ENCODE measurements at regions not wholly inside any gene's neighbourhood (a gene's known extent, or its start where the extent isn't known, plus 50 kb on each side); places are given as distances from the start of the nearest gene placed in this dataset.
"Not testable (repeated sequence)": the region's sequence is repeated elsewhere in the genome, so short reads cannot be mapped to it uniquely, and the experiment has no call there.

DNA sequence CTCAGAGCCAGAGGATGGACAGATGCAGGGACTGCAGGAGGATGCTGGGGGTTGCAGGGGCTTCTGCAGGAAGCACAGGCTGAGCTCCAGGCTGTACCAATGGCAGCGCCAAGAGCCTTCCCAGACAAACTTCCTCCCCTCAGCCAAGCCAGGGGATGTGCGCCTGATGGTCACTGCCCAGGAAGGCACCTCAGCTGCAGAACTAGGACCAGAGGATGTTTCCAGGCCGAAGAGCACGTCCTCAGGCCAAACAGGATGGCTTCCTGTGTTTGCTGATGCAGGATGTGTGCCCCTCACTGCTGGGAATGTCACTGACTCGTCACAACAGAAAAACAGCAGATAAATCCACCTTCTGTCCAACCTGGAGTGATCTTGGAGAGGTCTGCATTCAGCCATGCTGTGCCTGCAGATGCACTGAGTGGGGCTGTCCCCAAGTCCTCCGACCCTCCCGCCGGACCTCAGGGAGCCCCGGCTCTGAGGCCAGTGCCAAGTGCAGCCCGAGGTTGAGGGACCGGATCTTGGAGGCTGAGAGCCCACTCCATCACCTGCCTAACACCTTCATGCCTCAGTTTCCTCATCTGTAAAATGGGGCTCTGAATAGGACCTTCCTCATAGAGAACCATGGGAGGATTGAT lies 152.5 kb upstream of the CHST15 start:
- intact Hi-C loops (cut with micrococcal nuclease), result no loop called here

DNA sequence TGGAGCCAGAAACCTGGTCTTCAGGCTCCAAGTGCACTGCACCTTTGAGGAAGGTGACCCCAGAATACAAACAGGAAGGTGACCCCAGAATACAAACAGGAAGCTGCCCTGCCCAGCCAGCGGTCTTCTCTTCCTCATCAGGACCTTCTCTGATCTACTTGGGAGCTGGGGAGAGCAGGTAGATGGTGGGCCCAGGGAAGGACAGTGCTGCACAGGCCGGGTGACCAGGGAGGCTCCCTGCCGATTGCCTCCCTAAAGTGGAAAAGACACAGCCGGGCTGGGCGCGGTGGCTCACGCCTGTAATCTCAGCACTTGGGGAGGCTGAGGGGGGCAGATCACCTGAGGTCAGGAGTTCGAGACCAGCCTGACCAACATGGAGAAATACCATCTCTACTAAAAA lies 151.8 kb upstream of the CHST15 start:
- intact Hi-C loops (cut with micrococcal nuclease), result no loop called here

DNA sequence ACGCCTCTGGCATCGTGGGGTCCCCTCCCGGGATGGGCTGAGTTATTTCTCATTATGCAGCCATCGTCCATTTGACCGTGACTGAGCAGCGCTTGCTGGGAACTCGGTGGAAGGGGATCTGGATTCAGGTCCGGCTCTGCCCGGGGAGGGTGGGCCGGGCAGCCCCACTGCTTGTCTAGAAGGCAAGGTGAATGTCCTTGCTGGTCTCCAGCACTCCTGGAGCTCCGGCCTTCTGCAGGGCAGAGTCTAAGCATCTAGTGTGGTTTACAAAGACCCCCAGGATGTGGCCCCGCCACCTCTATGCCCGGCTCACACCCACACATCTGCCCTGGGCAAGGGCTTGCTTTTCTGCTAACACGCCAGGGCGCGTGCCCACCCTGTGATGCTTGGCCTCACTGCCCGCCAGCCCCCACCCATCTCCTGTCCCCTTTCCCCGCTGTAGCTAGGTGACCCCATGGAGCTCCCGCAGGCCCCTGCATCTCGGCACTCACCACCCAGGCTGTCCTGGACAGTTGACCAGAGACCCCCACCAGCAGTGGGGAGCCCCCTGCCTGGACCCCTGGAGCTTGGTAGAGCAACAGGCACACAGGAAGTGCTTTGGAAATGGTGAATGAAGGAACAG lies 151.0 kb upstream of the CHST15 start:
- intact Hi-C loops (cut with micrococcal nuclease), result no loop called here

DNA sequence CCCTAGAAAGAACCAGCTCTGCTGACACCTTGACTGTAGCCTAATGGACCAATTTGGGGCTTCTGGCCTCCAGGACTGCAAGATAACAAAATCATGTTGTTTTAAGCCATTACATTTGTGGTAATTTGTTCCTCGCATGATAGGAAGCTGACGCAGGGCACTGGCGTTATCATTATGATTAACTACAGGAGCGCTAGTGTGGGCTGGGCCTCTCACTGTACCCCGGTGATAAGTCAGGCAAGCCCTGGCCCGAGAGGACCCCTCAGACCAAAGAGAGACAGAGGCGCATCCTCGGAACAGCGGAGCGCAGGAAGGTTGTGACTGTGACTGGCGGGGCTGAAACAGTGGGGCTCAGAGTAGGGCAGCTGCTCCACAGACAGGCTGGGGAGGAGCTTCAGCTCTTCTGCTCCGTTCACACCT lies 150.3 kb upstream of the CHST15 start:
- intact Hi-C loops (cut with micrococcal nuclease), result no loop called here

DNA sequence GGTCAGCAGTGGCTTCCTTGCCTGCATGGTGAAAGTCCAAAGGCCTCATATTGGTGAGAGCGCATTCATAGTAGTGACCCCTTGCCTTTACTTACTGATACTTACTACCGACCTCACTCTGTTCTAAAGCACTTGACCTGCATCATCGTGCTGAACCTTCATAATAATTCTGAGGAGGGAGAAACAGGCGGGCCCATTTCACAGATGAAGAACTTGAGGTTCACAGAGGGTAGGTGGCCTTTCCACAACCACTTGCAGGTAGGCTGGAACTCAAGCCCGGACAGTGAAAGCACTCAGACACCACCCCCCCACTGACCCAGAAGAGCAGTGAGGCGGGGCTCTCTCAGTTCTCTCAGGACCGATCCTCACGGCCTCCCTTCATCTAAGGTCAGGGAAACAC lies 149.4 kb upstream of the CHST15 start:
- intact Hi-C loops (cut with micrococcal nuclease), result no loop called here

DNA sequence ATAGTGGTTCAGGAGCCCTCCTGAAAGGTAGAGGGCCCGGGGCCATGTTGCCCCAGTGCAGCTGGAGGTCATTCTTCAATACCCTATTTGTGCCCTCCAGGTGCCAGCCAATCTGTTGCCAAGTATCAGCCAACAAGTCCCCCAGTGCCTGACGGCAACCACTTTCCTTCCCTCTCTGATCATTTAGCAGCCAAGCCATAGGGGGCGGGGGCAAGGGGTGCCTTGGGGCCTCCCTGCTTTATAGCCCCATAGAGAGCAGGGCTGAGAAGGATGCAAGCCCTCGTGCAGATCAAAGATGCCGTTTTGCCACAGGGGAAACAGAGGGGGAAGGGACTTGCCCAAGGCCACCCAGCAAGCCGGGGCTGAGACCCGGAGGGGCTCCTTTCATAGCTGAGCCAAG lies 149.0 kb upstream of the CHST15 start:
- intact Hi-C loops (cut with micrococcal nuclease), result no loop called here

DNA sequence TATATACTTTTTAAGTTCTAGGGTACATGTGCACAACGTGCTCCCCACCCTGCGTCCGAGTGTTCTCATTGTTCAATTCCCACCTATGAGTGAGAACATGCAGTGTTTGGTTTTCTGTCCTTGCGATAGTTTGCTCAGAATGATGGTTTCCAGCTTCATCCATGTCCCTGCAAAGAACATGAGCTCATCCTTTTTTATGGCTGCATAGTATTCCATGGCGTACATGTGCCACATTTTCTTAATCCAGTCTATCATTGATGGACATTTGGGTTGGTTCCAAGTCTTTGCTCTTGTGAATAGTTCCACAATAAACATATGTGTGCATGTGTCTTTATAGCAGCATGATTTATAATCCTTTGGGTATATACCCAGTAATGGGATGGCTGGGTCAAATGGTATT lies 148.1 kb upstream of the CHST15 start:
- intact Hi-C loops (cut with micrococcal nuclease), result not testable (repeated sequence)

DNA sequence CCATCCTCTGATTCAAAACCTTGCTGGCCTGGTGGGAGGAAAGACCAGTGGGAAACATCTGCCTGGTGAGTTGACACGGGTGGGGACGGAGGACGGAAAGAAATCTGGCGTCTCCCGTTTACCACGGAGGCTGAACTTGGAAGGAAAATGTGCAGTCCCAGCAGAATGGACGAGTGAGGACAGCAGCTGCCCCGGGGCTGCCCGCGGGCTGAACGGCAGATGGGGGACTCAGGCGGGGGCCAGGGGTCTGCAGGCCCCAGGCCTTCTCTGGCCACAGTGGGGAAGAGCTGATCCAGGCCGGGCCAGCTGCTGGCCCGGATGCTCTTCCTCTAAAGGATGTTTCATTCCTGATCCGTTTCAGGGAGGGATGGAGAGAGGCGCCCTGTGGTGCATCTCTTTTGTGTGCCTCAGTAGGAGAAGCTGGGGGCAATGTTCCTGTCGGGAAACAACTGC lies 147.5 kb upstream of the CHST15 start:
- intact Hi-C loops (cut with micrococcal nuclease), result no loop called here

DNA sequence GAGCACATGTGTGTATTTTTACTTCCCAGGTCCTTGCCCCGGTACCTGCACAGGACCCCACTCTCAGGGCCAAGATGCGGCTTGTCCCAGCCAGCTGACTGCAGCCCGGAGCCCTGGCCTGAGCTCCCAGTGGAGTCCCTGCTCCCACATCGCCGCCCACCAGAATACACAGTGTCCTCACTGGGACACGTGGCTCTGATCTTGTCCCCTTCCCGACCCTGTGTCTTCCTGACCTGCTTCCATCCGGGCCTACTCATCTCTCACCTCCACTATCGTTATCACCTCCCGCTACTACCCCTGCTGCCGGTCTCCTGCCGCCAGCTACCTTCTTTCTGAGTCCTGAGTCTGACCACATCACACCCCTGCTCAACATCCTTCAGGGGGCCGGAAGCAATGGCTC lies 146.3 kb upstream of the CHST15 start:
- intact Hi-C loops (cut with micrococcal nuclease), result loop anchor here (10.0 kb wide), 1 partner anchor 1865 kb away; the partner anchor contains the start of gene PLEKHA1

DNA sequence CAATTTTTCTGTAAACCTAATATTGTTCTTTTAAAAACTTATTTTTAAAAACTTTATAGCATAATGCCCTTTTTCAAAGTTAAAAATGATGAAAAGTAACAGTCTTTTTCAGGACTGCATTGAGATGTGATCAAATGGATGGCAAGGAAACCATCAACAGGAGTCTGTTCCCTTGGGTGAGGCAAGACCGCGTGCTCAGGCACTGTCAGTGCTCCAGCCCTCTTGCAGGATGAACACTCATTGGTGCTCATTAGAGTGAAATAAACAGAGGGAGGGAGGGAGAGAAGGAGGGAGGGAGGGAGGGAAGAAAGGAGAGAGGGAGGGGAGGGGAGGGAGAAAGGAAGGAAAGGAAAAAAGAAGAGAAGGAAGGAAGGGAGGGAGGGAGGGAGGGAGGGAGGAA lies 145.7 kb upstream of the CHST15 start:
- intact Hi-C loops (cut with micrococcal nuclease), result loop anchor here (10.0 kb wide), 1 partner anchor 1864 kb away; the partner anchor contains the start of gene PLEKHA1

DNA sequence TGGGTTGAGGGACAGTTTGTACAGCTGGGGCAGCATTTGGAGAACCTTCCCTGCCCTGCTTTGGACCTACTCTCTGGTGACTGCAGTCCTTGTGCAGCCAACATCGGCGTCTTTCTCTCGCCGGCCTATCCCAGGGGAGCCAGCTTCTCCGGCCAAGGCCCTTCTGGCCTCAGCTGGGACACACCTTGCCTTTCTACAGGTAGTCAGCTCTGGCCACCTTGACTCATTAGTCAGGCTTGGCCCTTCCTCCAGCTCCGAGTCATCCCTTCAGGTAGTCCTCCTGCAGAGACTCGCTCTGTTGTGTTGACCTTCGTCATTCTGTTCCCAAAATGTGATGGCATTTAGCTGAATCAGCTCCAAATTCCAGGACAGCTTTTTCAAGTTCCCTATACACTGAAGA lies 145.0 kb upstream of the CHST15 start:
- intact Hi-C loops (cut with micrococcal nuclease), result loop anchor here (10.0 kb wide), 1 partner anchor 1864 kb away; the partner anchor contains the start of gene PLEKHA1

DNA sequence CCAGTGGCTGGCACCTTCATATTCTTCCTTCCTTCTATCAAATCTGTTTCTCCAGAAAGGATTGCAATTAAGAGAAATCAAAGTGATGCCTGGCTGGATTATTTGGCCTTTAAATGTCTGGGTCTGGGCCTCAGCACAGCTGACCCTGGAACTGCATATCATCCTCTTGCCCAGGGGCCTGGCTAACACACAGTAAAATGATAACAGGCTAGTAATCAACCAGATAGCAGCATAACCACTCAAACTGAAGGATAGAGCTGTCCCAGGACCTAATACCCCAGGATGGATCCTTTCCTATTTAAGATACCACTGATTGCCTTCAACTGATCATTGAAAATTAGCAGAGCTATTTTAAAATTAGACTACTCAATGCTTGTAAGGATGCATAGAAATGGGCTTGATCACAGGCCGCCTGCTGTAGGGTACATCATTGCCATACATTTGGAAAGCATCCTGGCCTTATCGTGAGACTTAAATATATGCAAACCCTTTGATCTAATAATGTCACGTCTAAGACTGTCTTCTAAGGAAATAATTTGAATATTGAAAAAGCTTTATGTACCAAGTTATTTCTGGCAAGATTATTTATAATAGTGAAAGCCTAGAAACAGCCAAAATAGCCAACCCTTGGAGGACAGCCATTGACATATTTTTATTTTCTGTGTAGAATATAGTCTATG lies 144.0 kb upstream of the CHST15 start:
- intact Hi-C loops (cut with micrococcal nuclease), result loop anchor here (10.0 kb wide), 1 partner anchor 1863 kb away; the partner anchor contains the start of gene PLEKHA1

DNA sequence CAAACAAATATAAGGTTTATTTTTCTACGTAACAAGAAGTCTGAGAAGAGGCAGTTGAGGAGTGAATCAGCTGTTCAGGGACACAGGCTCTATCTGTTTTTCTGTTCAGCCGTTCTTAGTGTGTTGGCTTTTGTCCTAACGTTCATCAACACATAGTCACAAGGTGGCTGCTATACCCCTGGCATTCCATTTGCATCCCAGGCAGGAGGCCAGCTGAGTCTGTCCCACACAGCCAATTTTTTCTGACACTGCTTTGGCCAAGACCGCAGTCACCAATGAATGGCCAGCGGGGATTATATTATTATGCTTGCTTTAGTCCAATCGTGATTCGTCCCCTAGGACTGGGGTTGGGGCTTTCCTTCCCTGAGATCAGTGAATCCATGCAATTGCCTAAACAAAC lies 143.4 kb upstream of the CHST15 start:
- intact Hi-C loops (cut with micrococcal nuclease), result loop anchor here (10.0 kb wide), 1 partner anchor 1862 kb away; the partner anchor contains the start of gene PLEKHA1

DNA sequence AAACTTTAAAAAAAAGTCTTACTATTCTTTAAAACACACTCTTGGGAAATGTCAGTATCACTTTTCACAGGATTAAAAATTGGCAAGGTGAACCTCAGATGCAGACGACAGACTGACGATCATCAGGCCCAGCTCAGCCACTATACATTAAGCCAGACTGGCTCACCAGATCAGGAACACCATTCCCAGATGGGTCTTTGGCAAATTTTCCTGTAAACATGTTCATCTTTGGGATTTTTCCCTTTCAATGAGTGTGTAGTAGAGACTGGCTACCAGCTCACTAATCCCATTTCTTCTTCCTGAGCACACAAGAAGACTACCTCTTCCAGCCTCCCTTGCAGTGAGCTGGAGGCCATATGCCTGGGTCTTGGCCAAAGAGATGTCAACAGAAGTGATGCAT lies 142.7 kb upstream of the CHST15 start:
- intact Hi-C loops (cut with micrococcal nuclease), result loop anchor here (10.0 kb wide), 1 partner anchor 1861 kb away; the partner anchor contains the start of gene PLEKHA1

DNA sequence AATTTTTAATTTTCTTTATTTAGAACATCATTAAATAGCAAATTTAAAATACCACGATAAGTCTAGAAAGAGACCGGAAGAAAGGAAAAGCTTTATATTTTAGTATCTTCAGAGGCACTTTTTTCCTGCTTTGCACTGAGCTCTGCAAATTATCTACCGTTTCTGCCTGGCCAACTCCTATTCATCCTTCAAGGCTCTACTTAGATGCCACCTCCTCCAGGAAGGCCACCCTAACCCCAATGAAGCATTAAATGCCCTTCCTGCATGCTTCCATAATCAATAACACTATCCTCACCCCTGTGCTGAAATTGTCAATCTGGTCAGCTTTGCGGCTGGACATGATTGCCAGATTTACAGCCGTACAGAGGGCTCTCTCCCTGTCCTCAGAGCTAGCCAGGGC lies 141.8 kb upstream of the CHST15 start:
- intact Hi-C loops (cut with micrococcal nuclease), result loop anchor here (10.0 kb wide), 1 partner anchor 1860 kb away; the partner anchor contains the start of gene PLEKHA1

DNA sequence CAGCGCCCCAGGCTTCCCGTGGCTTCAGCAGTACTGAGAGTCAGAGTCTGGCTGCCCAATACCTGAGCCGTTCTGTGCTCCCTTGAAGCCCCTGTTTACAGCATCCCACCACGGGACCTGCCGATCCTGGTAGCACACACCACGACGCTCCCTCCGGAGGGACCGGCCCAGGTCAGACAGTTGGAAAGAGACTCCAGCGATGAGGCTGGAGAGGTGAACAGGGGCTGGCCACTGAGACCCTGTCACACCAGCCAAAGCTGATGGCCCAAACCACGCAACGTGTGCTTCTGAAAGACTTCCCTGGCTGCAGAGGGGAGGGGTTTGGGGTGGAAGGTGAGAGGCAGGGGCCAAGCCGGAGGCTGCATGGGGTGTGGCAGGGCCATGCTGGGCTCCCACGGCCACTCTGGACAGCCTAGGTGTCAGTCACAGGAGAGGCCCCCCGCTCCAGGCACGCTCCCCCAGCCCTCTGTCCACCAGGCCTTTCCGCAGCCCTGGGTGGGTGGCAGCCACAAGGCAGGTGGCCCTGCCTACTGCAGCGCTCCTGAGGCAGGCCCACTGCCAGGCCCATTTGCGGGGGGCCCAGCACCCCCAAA lies 140.2 kb upstream of the CHST15 start:
- intact Hi-C loops (cut with micrococcal nuclease), result loop anchor here (1.0 to 10.0 kb wide), 6 partner anchors 8 to 1859 kb away; partner anchors contain the start of genes BUB3, LHPP and PLEKHA1

DNA sequence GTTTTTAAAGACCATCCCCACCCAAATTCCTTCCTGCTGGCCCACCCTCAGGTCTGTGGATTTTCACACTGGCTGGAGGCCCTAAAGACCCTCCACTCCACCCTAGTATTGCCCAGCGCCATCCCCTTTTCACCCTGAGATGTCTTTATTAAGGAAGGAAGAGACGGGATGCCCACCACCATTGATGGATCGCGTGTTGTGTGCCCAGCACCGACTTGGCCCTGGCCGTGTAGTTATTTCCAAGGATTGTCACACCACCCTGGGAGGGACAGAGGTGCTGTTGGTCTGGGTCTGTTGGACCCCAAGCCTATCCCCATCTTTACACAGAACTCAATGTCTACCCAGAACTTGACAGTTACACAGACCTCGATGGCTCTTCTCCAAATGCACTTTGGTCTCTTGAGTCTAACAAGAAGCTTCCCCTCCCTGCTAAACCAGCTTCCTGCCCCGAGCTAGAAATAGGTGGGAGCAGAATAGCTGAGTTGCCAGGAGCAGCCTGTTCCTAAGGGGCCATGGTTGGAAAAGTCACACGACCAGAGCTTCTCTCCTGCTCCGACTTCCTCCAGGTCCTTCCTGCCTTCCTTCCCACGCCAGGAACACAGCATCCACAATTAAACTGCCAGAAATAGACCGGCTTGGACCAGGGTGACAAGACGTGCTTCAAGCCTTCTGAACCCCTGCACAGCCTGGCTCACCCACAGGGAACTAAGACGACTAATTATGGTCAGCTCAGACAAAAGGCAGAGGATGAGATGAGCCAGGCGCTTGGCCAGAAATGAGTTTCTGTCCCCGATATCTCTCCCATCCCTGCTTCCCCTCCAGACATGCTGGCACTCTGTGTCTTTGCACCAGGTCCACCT lies 139.5 kb upstream of the CHST15 start:
- intact Hi-C loops (cut with micrococcal nuclease), result loop anchor here (1.0 to 10.0 kb wide), 6 partner anchors 8 to 1858 kb away; partner anchors contain the start of genes BUB3, LHPP and PLEKHA1

DNA sequence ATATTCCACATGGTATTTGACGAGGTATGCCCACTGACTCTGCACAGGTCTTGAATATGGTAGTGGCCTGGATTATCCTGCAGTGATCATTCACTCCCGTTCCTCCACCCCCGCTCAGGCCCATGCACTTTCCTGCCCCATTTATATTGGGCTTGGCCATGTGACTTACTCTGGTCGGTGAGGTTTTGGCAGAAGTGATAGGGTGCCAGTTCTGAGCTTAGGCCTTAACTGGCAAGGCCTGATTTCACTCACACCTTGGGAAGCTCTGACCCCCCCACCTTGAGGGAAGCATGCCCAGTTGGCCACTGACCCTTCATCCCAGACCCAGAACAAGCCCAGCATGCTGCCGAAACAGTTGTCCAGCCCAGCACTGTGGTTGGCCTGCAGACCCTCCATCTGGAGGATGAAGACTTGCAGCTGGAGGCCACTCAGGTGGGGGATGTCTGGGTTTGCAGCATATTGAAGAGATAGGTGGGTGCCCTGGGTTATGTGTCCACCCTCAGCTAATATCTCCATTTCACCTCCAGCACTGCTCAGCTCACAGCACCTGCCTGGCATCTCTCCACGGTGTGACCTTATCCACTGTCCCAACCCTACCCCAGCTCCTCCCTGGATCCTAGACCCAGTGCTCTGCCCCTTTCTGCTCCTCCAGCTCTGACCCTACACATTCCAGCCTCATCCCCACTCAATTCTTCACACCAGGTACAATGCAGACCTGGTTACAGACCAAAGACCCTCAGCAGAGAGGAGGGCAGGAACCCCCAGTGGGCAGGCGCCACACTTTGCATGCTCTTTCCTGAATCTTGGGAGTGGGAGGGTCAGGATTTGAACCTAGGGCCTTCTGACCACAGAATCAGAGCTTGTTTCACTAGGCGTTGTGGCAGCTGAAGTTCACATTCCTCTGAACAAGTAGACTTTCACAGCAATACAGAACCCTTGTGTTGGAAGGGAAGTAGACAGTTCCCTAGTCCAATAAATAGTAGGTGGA lies 138.1 kb upstream of the CHST15 start:
- intact Hi-C loops (cut with micrococcal nuclease), result loop anchor here (2.0 to 10.0 kb wide), 6 partner anchors 79 to 1857 kb away; partner anchors contain the start of genes ACADSB, BUB3, IKZF5 and LHPP

DNA sequence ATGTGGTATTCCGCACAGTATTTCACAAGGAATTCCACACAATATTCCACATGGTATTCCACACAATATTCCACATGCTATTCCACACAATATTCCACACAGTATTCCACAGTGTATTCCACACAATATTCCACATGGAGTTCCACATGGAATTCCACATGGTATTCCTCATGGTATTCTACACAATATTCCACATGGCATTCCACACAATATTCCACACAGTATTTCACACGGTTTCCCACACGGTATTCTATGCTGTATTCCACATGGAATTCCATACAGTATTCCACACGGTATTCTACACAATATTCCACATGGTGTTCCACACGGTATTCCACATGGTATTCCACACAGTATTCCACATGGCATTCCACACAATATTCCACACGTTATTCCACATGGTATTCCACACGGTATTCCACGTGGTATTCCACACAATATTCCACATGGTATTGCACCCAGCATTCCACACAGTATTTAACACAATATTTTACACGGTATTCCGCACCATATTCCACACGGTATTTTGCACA lies 137.3 kb upstream of the CHST15 start:
- intact Hi-C loops (cut with micrococcal nuclease), result loop anchor here (2.0 to 10.0 kb wide), 5 partner anchors 172 to 1856 kb away; partner anchors contain the start of genes ACADSB, BUB3, IKZF5 and LHPP

Data from T-helper 1 cell treated with Interleukin-12 subunit alpha and Interleukin-12 subunit beta and Interleukin-4 antibody, amounts not matched to agents 30 ng/mL and 1 ng/mL, for 36 hours (primary cell).